ENCODE measurements at regions not wholly inside any gene's neighbourhood (a gene's known extent, or its start where the extent isn't known, plus 50 kb on each side); places are given as distances from the start of the nearest gene placed in this dataset.

DNA sequence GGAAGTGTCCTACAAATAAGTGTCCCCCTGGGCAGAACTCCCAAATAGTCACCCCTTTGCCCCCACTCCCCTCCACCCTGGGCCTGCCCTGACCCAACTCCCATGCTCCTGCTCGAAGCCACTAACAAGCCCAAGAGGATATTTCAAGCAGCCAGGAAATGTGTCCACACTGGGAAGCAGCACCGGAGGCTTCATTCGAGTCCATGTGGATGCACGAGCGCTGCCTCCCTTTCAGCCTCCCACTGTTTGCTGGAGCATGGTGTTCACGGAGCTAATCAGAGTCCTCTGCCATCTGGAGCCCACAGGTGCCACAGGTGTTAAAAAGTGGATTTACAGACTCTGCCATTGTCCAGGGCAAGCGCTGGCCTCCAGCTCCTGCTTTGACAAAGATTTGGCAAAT lies 177.6 kb downstream of the TTLL2 start:
- Histone ChIP-seq H2AFZ (ENCODE audit: low read length) (no peak overlapping the region), H3K4me3 (ENCODE audit: low read length) (no peak overlapping the region), H3K9me2 (replicated peaks; ENCODE audit: low read length) (no peaks in the 10 kb centered on the region), H3K4me2 (ENCODE audit: low read length) (no peak overlapping the region), H3K79me2 (ENCODE audit: low read length) (no peaks in the 10 kb centered on the region), H3K9me3 (ENCODE audit: low read length) (no peaks in the 10 kb centered on the region), H3K36me3 (ENCODE audit: low read depth, low read length) (no peaks in the 10 kb centered on the region), H3K27ac (ENCODE audit: low read length) (no peak overlapping the region), H3K9ac (ENCODE audit: low read length) (no peak overlapping the region), H3K27me3 (ENCODE audit: low read length) (peaks cover 5% of the 10 kb centered on the region; the same call in 1 of the 2 replicates), H4K20me1 (ENCODE audit: low read length) (no peaks in the 10 kb centered on the region), H3F3A (ENCODE audit: low read length, unreplicated experiment) (no peaks in the 10 kb centered on the region), H3K4me1 (ENCODE audit: insufficient read depth, low read length) (no peaks in the 10 kb centered on the region)
- no TSS peak for BruUV-seq (replicated peaks)
- intact Hi-C loops (cut with micrococcal nuclease), result no loop called here
- POLR2A ChIA-PET (ENCODE audit: unreplicated experiment), result no interaction called here
- no peak for DNase-seq
- CTCF ChIA-PET, result interaction anchor here (0.6 kb wide), 1 partner anchor 16 kb away, joined by 4 read pairs; no protein-coding TSS in a partner anchor
- no peak for TF ChIP-seq EZH2 (IDR thresholded peaks at IDR 0.05; ENCODE audit: low read length, unreplicated experiment)
- TF ChIP-seq, protein P1, sequence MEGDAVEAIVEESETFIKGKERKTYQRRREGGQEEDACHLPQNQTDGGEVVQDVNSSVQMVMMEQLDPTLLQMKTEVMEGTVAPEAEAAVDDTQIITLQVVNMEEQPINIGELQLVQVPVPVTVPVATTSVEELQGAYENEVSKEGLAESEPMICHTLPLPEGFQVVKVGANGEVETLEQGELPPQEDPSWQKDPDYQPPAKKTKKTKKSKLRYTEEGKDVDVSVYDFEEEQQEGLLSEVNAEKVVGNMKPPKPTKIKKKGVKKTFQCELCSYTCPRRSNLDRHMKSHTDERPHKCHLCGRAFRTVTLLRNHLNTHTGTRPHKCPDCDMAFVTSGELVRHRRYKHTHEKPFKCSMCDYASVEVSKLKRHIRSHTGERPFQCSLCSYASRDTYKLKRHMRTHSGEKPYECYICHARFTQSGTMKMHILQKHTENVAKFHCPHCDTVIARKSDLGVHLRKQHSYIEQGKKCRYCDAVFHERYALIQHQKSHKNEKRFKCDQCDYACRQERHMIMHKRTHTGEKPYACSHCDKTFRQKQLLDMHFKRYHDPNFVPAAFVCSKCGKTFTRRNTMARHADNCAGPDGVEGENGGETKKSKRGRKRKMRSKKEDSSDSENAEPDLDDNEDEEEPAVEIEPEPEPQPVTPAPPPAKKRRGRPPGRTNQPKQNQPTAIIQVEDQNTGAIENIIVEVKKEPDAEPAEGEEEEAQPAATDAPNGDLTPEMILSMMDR (conservative IDR thresholded peaks at IDR 0.05; ENCODE audit: low read depth, low read length), result no peak
- no peak for ATAC-seq

DNA sequence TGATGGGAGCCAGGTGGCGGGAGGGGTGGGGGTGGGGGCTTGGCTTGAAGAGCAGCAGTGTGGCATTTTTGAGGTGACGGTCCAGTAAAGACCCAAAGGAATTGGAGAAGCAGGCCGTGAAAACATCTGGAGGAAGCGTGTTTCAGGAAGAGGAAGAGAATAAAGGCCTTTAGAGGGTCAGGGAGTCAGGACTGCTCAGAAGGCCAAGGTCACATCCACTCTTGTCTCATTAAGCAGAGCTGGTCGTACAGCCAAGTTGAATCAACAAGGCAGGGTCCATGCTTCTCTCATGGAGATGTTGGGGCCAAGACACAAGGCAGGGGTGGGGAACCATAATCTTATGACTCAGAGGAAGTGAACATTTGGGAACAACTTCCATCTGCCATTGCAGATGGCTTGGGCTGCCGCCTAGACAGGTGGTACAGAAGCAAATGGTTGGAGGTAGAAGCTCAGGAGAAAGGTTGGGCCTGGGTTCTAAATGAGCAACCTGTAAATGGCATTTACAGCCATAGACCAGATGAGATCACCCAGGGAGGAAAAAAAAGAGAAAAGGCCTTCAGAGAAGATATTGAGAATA lies 179.6 kb downstream of the TTLL2 start:
- no peak for DNase-seq
- Histone ChIP-seq H3K9ac (ENCODE audit: low read length) (no peak overlapping the region), H2AFZ (ENCODE audit: low read length) (no peak overlapping the region), H3K4me1 (ENCODE audit: insufficient read depth, low read length) (no peaks in the 10 kb centered on the region), H3K9me2 (replicated peaks; ENCODE audit: low read length) (no peaks in the 10 kb centered on the region), H3K27me3 (ENCODE audit: low read length) (peaks cover 5% of the 10 kb centered on the region; the same call in 1 of the 2 replicates), H3K4me3 (ENCODE audit: low read length) (no peak overlapping the region), H3K36me3 (ENCODE audit: low read depth, low read length) (no peaks in the 10 kb centered on the region), H3K9me3 (ENCODE audit: low read length) (no peaks in the 10 kb centered on the region), H3F3A (ENCODE audit: low read length, unreplicated experiment) (no peaks in the 10 kb centered on the region), H4K20me1 (ENCODE audit: low read length) (no peaks in the 10 kb centered on the region), H3K79me2 (ENCODE audit: low read length) (no peaks in the 10 kb centered on the region), H3K4me2 (ENCODE audit: low read length) (no peak overlapping the region), H3K27ac (ENCODE audit: low read length) (no peak overlapping the region)
- no peak for ATAC-seq
- intact Hi-C loops (cut with micrococcal nuclease), result no loop called here
- POLR2A ChIA-PET (ENCODE audit: unreplicated experiment), result no interaction called here
- BruUV-seq (replicated peaks), result no TSS peak
- TF ChIP-seq EZH2phosphoT487 (IDR thresholded peaks at IDR 0.05; ENCODE audit: borderline replicate concordance, low read length) (no peak), EZH2 (IDR thresholded peaks at IDR 0.05; ENCODE audit: low read length, unreplicated experiment) (no peak)
- TF ChIP-seq, protein P1 (conservative IDR thresholded peaks at IDR 0.05; ENCODE audit: low read depth, low read length), result no peak
- CTCF ChIA-PET, result no interaction called here

DNA sequence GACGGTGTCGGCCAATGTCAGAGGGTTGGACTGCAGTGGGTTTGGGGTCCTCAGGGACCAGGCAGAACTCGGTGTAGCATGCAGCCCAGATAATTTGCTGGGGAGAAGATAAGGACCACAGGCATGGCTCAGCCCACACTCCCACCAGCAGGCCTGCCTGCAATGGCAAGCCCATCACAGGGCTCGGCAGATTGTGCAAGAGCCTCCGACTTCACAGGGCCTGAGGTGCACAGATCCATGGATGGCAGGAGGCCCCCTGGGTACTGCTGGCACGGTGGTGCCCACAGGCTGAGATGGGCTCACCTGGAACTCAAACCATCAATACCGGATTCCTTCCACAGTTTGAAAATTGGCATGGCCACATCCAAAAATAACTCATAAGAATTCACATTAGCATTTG lies 180.3 kb downstream of the TTLL2 start:
- no peak overlapping the region for H3K9ac ChIP-seq (ENCODE audit: low read length)
- no peaks in the 10 kb centered on the region for H3K36me3 ChIP-seq (ENCODE audit: low read depth, low read length)
- ChIA-PET CTCF (no interaction called here), POLR2A (ENCODE audit: unreplicated experiment) (no interaction called here)
- no peaks in the 10 kb centered on the region for H3K4me1 ChIP-seq (ENCODE audit: insufficient read depth, low read length)
- H3K9me3 ChIP-seq (ENCODE audit: low read length), result no peaks in the 10 kb centered on the region
- H3K79me2 ChIP-seq (ENCODE audit: low read length), result no peaks in the 10 kb centered on the region
- no peak overlapping the region for H2AFZ ChIP-seq (ENCODE audit: low read length)
- no peak for ATAC-seq
- DNase-seq, result no peak
- no peaks in the 10 kb centered on the region for H3F3A ChIP-seq (ENCODE audit: low read length, unreplicated experiment)
- intact Hi-C loops (cut with micrococcal nuclease), result no loop called here
- no peak overlapping the region for H3K27ac ChIP-seq (ENCODE audit: low read length)
- no peak for TF ChIP-seq EZH2phosphoT487 (IDR thresholded peaks at IDR 0.05; ENCODE audit: borderline replicate concordance, low read length)
- TF ChIP-seq EZH2 (IDR thresholded peaks at IDR 0.05; ENCODE audit: low read length, unreplicated experiment), result no peak
- TF ChIP-seq, protein P1 (conservative IDR thresholded peaks at IDR 0.05; ENCODE audit: low read depth, low read length), result no peak
- peaks cover 5% of the 10 kb centered on the region; the same call in 1 of the 2 replicates for H3K27me3 ChIP-seq (ENCODE audit: low read length)
- no peak overlapping the region for H3K4me2 ChIP-seq (ENCODE audit: low read length)
- no peaks in the 10 kb centered on the region for H4K20me1 ChIP-seq (ENCODE audit: low read length)
- no TSS peak for BruUV-seq (replicated peaks)
- H3K4me3 ChIP-seq (ENCODE audit: low read length), result no peak overlapping the region
- no peaks in the 10 kb centered on the region for H3K9me2 ChIP-seq (replicated peaks; ENCODE audit: low read length)
